ENCODE measurements at regions not wholly inside any gene's neighbourhood (a gene's known extent, or its start where the extent isn't known, plus 50 kb on each side); places are given as distances from the start of the nearest gene placed in this dataset.

DNA sequence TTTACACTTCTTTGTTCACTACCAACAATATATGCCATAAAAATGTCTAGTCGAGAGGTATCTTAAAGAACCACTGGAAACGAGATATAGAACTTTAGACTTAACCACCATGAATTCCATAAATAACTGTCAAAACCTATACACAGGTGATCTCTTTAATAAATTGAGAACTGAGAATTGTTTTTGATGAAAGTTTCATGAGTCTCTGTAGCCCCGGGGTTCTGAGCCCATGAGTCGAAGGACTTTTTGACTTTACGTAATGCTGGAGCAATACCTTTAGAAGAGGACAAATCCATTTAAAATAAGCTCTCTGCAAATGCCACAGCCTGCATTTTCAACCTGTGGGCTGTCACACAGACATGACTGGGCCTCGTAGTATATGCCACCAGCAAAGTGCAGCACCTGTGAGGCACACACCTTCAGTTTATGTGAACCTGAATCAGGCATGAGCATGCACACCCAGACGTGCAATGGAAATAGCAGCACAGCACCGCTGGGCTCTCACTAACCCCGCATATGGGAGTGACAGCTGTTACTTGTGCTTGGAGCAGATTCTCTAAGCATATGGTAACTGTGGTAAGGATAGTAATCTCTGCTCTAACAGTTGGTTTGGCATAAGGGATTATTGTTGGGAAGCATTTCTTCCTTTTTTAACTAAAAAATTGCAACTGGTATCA lies 383.2 kb downstream of the SOCS6 start:
- TF ChIP-seq GATA3 (IDR thresholded peaks at IDR 0.05; ENCODE audit: low read depth, low read length), result no peak

DNA sequence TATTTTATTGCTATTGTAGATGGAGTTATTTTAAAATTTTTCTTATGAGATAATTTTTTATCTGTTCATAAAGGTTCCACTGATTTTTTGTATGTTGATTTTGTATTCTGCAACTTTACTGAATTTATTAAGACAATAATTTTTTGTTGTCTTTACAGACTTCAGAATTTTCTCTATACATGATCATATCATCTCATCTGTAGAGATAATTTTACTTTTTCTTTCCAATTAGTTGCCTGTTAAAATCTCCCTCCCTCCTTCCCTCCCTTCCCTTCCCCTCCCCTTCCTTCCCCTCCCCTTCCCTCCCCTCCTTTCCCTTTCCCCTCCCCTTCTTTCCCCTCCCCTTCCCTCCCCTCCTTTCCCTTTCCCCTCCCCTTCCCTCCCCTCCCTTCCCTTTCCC lies 378.1 kb downstream of the SOCS6 start:
- TF ChIP-seq GATA2 (IDR thresholded peaks at IDR 0.05; ENCODE audit: low read depth, low read length) (no peak), GATA3 (IDR thresholded peaks at IDR 0.05; ENCODE audit: low read depth, low read length) (no peak)

DNA sequence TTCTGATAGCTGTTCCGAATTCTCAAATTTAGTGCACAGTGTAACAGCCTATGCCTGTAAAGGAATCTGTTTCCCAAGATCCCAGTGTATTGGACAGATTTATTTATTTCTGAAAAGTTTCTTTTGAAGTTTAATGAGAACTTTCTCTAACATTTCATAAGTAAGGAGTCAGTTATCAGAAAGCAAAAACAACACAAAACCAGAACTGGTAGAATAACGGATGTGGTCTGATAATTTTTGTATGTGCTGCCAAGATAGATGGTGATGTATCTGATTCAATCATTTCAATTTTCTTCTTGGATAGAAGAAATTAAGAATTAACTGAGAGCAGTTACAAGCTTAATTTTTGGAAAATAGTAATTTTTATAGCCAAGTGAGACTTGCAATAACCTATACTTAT lies 374.3 kb downstream of the SOCS6 start:
- no peak for TF ChIP-seq GATA3 (IDR thresholded peaks at IDR 0.05; ENCODE audit: low read depth, low read length)
- no peak for TF ChIP-seq GATA2 (IDR thresholded peaks at IDR 0.05; ENCODE audit: low read depth, low read length)

DNA sequence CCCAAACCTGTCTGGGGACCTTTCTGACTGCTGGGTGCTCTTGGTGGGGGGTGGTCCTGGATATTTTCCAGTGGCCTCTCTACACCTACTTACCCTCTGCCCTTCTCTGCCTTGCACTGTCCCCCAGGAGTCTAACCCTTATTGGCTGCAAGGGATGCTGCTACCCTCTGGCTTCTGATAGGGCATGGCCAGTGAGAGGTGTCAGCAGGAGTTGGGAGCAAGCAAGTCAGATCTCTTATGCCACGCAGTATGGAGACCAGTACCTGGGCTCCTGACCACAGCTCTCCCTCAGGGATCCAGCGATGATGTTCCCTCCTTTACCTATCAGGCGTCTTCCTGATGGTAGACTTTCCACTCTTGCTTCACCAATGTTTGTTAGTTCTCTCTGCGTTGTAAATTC lies 373.7 kb downstream of the SOCS6 start:
- TF ChIP-seq GATA3 (IDR thresholded peaks at IDR 0.05; ENCODE audit: low read depth, low read length) (no peak), GATA2 (IDR thresholded peaks at IDR 0.05; ENCODE audit: low read depth, low read length) (no peak)

DNA sequence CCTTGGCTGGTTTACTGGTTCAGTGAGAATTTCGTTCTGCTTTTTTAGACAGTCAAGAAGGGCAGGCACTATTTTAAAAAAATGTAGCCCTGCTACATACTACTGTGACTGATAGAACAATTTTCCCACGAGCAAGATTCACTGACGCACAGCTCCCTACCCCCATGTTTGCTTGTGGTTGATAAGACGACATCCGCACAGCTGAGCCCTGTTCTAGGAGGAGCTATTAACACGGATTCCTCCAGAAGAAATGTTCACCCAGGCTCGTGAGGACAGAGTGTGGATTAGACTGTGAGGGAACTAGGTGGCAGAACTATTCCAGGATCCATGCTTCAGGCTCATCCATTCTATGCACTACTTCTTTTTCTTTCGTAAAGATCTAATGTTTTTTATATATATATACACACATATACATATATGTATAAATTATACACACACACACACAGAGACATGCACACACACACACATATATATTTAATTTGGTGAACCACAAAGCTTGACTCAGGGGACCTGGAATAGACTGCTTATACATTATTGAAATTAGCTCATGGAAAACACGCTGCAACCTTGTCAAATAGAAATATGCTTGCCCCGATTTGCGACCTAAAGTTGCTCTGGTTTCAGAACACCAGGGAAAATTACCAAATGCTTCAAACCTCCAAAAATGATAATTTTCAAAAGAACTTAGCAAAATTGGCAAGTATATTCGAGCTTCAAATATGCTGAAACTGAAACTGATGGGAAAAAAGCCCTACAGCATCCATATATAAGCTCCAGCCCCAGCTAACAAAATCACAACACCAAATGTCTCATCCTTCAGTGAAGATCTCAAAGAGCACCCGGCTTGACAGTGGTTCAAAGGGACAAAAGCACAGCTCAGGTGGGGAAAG lies 370.4 kb downstream of the SOCS6 start:
- TF ChIP-seq GATA3 (IDR thresholded peaks at IDR 0.05; ENCODE audit: low read depth, low read length) (no peak), GATA2 (IDR thresholded peaks at IDR 0.05; ENCODE audit: low read depth, low read length) (no peak)

DNA sequence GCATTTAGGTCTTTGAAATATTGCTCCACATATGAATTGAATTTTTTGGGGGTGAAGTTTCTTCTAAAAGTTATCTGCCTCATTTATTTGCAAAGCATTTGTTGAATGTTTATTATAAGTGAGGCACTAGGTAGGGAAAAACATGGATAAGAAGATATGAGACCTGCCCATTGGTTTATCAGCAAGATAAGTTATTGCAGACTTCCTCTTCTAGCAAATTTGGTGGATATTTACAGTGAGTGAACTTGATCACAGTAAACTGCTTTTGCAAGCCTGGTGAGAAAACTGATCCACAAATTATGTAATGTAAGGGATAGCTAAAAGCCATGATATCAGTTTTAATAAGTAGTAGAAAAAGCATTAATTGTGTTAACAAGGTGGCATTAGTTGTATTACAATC lies 364.8 kb downstream of the SOCS6 start:
- no peak for TF ChIP-seq GATA3 (IDR thresholded peaks at IDR 0.05; ENCODE audit: low read depth, low read length)
- no peak for TF ChIP-seq GATA2 (IDR thresholded peaks at IDR 0.05; ENCODE audit: low read depth, low read length)

DNA sequence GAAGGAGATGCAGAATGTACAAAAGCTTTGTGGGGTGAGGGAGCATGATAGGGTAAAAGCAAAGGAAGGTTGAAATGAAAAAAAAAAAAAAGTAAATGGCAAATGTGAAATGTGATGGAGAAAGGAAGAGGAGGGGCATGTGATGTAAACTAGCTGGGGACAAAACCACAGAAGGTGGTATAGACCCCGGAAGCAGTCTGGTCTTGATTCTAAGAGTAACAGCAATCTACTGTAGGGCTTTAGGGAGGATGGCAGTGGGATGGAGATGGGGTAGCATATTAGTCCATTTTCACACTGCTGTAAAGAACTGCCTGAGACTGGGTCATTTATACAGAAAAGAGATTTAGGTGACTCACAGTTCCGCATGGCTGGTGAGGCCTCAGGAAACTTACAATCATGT lies 362.0 kb downstream of the SOCS6 start:
- TF ChIP-seq GATA2 (IDR thresholded peaks at IDR 0.05; ENCODE audit: low read depth, low read length) (no peak), GATA3 (IDR thresholded peaks at IDR 0.05; ENCODE audit: low read depth, low read length) (no peak)

DNA sequence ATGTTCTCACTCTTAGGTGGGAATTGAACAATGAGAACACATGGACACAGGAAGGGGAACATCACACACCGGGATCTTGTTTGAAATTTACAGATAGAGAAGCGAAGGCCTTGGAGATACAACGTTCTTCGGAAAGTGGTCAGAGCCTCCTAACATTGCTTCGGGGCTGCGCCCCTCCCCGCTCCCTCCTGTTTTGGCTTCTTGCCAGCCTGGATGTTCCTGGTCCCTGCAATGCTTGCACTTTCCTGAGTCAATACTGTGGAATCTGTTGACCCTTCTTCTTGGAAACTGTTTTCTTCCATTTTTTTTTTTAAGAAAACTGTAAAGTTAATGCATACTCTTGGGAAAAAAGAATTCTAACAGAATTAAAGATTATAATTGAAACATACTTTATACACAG lies 360.8 kb downstream of the SOCS6 start:
- no peak for TF ChIP-seq GATA2 (IDR thresholded peaks at IDR 0.05; ENCODE audit: low read depth, low read length)
- TF ChIP-seq GATA3 (IDR thresholded peaks at IDR 0.05; ENCODE audit: low read depth, low read length), result no peak

DNA sequence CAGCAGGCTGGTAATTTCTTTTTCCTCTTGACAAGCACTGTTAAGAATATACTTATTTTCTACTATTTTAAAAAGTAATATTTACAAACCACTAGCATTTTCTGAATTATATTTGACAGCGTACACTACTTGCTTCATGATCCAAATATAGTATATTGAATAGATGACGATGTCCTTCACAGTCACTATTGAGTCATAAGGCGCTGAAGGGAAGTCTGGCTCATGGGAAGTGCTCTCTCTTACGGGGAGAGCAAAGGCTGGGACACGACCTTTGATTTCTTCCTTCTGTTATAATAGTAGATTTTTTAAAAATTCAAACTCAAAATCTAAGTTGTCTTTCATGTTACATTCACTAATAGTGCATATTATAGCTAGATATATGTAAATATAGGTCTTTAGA lies 357.1 kb downstream of the SOCS6 start:
- TF ChIP-seq GATA3 (IDR thresholded peaks at IDR 0.05; ENCODE audit: low read depth, low read length) (no peak), GATA2 (IDR thresholded peaks at IDR 0.05; ENCODE audit: low read depth, low read length) (no peak)

DNA sequence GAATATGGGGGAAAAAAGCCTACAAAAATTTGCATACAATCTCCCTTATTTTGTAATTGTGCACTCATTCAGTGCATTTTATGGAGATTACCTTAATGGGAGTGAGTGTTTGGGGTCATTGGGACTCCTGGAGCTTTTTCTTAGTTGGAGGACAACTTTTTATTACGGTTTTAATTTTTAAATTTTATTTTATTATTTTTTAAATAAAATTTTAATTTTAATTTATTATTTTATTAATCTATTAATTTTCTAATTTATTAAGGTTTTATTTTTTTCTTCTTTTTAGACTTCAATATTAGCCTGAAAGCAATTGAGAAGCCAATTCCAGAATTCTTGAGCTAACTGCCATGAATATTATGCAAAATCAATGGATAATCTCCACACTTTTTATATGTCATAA lies 355.0 kb downstream of the SOCS6 start:
- TF ChIP-seq GATA3 (IDR thresholded peaks at IDR 0.05; ENCODE audit: low read depth, low read length) (no peak), GATA2 (IDR thresholded peaks at IDR 0.05; ENCODE audit: low read depth, low read length) (no peak)

DNA sequence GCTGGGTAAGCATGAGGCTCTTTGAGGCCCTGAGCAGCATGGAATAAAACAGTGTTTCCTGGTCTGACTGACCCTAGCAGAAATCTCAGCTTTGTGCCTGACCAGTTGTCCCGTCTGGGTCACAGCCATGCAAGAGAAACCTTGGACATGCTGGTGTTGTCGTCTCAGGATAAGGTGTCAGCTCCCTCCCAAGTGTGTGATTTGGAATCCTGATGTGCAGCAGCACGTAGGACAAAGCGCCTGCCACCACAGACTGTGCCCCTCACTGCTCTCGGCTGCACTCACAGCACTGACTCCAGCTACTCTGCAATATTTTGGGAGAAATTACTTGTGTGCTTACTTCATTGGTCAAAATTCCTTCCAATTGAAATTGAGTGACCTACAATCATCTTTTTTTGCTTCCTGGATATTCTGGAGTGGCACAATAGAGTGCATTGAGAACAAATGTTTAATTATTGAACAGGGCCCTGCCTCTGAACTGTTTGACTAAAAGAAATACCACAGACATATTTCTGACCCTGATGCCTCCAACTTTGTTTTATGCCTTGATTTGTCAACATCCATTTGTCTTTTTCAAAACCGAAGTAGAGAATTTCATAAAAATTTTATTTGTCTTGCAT lies 352.4 kb downstream of the SOCS6 start:
- no peak for TF ChIP-seq GATA2 (IDR thresholded peaks at IDR 0.05; ENCODE audit: low read depth, low read length)
- no peak for TF ChIP-seq GATA3 (IDR thresholded peaks at IDR 0.05; ENCODE audit: low read depth, low read length)

DNA sequence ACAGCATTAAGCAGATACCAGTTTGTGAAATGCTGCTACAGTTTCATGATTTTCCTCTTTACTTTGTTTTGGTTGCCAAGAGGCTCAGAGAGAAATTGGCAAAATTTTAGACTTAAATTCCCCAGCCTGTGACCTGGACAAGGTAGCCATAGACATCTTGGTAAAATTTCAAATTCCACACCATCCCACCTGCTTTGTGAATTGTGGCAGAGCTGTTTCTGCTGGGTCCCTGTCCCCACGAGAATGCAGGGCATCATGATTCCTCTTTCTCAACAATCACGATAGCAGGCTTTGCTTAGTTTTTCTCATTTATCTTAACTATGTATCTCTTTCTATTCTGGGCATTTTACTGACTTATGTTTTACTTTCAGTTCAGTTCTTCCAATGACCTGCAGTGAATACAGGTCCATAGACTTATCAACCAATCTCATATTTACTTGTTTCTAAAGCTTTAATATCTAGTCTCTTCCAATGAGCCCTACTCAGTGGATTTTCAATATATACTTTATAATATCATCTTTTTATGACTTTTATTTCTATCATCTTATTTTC lies 351.6 kb downstream of the SOCS6 start:
- TF ChIP-seq GATA3 (IDR thresholded peaks at IDR 0.05; ENCODE audit: low read depth, low read length) (no peak), GATA2 (IDR thresholded peaks at IDR 0.05; ENCODE audit: low read depth, low read length) (no peak)

DNA sequence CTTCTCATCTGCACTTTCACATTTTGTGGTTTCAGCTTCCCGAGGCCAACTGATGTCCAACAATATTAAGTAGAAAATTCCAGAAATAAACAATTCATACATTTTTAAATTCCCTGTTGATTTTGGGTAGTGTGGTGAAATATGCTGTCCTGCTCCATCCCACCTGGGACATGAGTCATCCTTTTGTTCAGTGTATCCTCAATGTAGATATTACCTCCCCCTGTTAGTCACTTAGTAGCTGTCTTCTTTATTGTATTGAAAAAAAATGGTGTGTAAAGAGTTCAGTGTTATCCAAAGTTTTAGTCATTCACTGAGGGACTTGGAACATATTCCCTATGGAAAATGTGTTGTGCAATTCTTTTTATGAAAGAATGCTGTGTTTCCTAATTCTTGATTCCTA lies 348.1 kb downstream of the SOCS6 start:
- TF ChIP-seq GATA2 (IDR thresholded peaks at IDR 0.05; ENCODE audit: low read depth, low read length), result no peak
- TF ChIP-seq GATA3 (IDR thresholded peaks at IDR 0.05; ENCODE audit: low read depth, low read length), result no peak

DNA sequence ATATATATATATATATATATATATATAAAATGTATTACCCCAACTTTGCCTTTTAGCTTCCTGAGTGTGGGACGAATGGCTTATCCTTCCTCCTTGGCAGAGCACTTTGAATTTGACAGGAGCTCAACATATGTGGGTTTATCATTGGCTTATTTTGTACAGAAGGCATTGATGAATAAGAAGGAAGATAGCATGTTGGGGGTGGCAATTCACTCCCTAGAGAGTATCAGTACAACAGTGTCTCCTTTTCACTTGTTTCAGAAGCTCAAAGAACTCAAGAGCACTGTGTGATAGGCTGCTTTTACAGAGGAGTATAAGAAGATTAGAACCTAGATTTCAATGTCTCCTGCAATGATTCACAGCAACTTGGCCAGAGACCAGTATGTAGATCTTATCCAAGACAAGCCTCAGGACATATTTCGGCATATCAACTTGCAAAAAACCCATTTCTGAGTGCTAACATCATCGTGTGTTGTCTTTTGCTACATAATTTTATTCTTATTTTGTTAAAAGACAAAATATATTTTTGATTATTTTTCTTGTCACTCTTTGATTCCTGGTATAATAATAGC lies 345.8 kb downstream of the SOCS6 start:
- TF ChIP-seq GATA3 (IDR thresholded peaks at IDR 0.05; ENCODE audit: low read depth, low read length), result peak; percentile 42; the same call in 1 of the 2 replicates
- TF ChIP-seq GATA2 (IDR thresholded peaks at IDR 0.05; ENCODE audit: low read depth, low read length), result peak; percentile 30; the same call in 1 of the 2 replicates
